Fibroblast of lung (primary cell): ENCODE measurements at regions not wholly inside any gene's neighbourhood (a gene's known extent, or its start where the extent isn't known, plus 50 kb on each side); places are given as distances from the start of the nearest gene placed in this dataset.

Experiments used
- EZH2 ChIP-seq: IDR thresholded peaks from 2 replicates; pipeline ENCODE4 v1.5.1; 2012; ENCODE audit warnings: low read length, control low read depth, mild to moderate bottlenecking; ENCODE audit errors: missing control alignments
- TF ChIP-seq, protein P1 (sequence below), 2 donors: IDR thresholded peaks in 1 of 2; conservative IDR thresholded peaks in 1 of 2; 1 replicate in 1 of 2; 2 replicates in 1 of 2; pipeline ENCODE4 v1.5.1; 2011 to 2012; ENCODE audit warnings: low read length in 2 of 2, control low read depth in 1 of 2, inconsistent platforms in 1 of 2, low read depth in 1 of 2, mild to moderate bottlenecking in 1 of 2

DNA sequence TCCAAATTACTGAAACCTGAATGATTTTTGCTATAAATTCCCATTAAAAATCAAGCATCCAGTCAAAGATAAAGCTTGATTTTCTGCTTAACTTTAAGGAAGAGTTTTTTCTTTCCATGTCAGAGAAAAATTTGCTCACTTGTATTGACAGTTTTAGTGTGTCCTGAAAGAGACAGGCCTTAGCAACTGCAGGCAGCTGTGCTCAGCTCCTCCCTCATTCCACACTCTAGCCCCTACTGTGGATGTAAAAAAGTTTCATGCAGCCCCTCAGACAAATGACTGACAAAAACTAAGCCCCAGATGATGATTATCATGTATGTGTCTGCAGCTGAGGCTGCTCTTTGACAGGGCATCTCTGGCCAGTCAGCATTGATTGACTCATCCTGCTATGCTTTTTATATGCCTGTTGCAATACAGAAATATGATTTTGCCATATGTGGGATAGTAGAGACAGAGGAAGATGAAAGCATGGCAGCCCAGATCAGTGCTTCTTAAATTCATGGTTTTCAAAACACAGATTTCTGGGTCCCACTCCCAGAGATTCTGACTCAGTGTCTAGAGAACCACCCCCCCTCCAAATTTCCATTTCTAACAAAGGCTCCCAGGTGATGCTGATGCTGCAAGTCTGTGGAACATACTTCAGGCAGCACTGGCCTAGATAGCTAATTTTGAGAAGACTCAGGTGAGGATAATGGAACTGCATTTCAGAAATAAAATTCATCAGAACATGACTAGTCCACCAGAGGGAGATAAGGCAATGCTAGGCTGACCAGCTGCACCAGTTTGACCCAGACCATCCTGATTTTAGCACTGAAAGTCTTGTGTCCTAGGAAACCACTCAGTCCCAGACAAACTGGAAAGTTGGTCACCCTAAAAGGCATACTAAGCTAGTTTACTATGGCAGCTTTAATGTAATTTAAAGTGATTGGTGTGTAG, 298.7 kb upstream of the KCNN2 start:
- TF ChIP-seq, protein P1, sequence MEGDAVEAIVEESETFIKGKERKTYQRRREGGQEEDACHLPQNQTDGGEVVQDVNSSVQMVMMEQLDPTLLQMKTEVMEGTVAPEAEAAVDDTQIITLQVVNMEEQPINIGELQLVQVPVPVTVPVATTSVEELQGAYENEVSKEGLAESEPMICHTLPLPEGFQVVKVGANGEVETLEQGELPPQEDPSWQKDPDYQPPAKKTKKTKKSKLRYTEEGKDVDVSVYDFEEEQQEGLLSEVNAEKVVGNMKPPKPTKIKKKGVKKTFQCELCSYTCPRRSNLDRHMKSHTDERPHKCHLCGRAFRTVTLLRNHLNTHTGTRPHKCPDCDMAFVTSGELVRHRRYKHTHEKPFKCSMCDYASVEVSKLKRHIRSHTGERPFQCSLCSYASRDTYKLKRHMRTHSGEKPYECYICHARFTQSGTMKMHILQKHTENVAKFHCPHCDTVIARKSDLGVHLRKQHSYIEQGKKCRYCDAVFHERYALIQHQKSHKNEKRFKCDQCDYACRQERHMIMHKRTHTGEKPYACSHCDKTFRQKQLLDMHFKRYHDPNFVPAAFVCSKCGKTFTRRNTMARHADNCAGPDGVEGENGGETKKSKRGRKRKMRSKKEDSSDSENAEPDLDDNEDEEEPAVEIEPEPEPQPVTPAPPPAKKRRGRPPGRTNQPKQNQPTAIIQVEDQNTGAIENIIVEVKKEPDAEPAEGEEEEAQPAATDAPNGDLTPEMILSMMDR (conservative IDR thresholded peaks at IDR 0.05 in 1 of 2, IDR thresholded peaks at IDR 0.05 in 1 of 2; ENCODE audit: low read depth in 1 of 2, low read length in 2 of 2): peak in 1 of 2 donors; percentile 16
- TF ChIP-seq EZH2: no peak
